ENCODE measurements at regions not wholly inside any gene's neighbourhood (a gene's known extent, or its start where the extent isn't known, plus 50 kb on each side); places are given as distances from the start of the nearest gene placed in this dataset.
"Not testable (repeated sequence)": the region's sequence is repeated elsewhere in the genome, so short reads cannot be mapped to it uniquely, and the experiment has no call there.

GRCh38 chr15:34488973-34489959 is 51.7 kb upstream of the GOLGA8A start:
- TF ChIP-seq, protein P1, sequence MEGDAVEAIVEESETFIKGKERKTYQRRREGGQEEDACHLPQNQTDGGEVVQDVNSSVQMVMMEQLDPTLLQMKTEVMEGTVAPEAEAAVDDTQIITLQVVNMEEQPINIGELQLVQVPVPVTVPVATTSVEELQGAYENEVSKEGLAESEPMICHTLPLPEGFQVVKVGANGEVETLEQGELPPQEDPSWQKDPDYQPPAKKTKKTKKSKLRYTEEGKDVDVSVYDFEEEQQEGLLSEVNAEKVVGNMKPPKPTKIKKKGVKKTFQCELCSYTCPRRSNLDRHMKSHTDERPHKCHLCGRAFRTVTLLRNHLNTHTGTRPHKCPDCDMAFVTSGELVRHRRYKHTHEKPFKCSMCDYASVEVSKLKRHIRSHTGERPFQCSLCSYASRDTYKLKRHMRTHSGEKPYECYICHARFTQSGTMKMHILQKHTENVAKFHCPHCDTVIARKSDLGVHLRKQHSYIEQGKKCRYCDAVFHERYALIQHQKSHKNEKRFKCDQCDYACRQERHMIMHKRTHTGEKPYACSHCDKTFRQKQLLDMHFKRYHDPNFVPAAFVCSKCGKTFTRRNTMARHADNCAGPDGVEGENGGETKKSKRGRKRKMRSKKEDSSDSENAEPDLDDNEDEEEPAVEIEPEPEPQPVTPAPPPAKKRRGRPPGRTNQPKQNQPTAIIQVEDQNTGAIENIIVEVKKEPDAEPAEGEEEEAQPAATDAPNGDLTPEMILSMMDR (conservative IDR thresholded peaks at IDR 0.05 in 1 of 2, IDR thresholded peaks at IDR 0.05 in 1 of 2; ENCODE audit: low read depth in 1 of 2, low read length in 2 of 2), result not testable (repeated sequence)
- TF ChIP-seq EZH2 (IDR thresholded peaks at IDR 0.05; ENCODE audit: low read length, missing control alignments), result not testable (repeated sequence)

Measured in fibroblast of lung (primary cell).